GM23248 (cell line): ENCODE measurements at regions not wholly inside any gene's neighbourhood (a gene's known extent, or its start where the extent isn't known, plus 50 kb on each side); places are given as distances from the start of the nearest gene placed in this dataset.

Source experiments
- EZH2 ChIP-seq: fragments of 200-600 bp; sonication (generic); IDR thresholded peaks from 2 replicates; pipeline ENCODE4 v1.6.1; 2018; ENCODE audit warnings: antibody characterized with exemption, mild to moderate bottlenecking; ENCODE audit not compliant: insufficient read depth, poor library complexity, severe bottlenecking
- EZH2phosphoT487 ChIP-seq: fragments of 200-600 bp; sonication (generic); IDR thresholded peaks from 2 replicates; pipeline ENCODE4 v1.6.1; 2018; ENCODE audit warnings: antibody characterized with exemption, moderate library complexity, mild to moderate bottlenecking, low read depth; ENCODE audit not compliant: insufficient read depth

- TF ChIP-seq EZH2phosphoT487, result no peak
- TF ChIP-seq EZH2, result no peak
Observed at GRCh38 chr6:92759178-92759577, 660.2 kb downstream of the EPHA7 start.
